B cell (primary cell): ENCODE measurements at regions not wholly inside any gene's neighbourhood (a gene's known extent, or its start where the extent isn't known, plus 50 kb on each side); places are given as distances from the start of the nearest gene placed in this dataset.

Source experiments
- ATAC-seq: fragments of 200-7000 bp; cut with Tn5 transposase; one replicate; pipeline ENCODE4 v1.10.0; 2021; ENCODE audit warnings: low read depth, mild to moderate bottlenecking, moderate number of reproducible peaks, moderate library complexity
- CTCF ChIA-PET: fragments of 350-600 bp; sonication (Branson Sonifier 250); formaldehyde crosslinking; loops from one replicate; lab custom pipeline; 2021; ENCODE audit warnings: antibody characterized with exemption, inconsistent platforms; lab: Charles Lee
- POLR2A ChIA-PET: fragments of 350-600 bp; sonication (Branson Sonifier 250); formaldehyde crosslinking; loops from one replicate; lab custom pipeline; 2021; ENCODE audit warnings: antibody characterized with exemption; lab: Charles Lee
- DNase-seq: peaks from one replicate; pipeline ENCODE4 v3.0.0; 2013
- H2AFZ ChIP-seq: 2 replicates; pipeline ENCODE4 v1.6.1; 2012; ENCODE audit warnings: mild to moderate bottlenecking, low read depth, low read length; ENCODE audit not compliant: insufficient read depth, poor library complexity, severe bottlenecking
- H3K27ac ChIP-seq, 2 donors: 1 replicate in 1 of 2; 2 replicates in 1 of 2; pipeline ENCODE4 v1.5.1; 2012 to 2013; ENCODE audit warnings: low read length in 2 of 2, mild to moderate bottlenecking in 2 of 2, moderate library complexity in 1 of 2
- H3K27me3 ChIP-seq, 4 experiments: fragments of 200-600 bp in 1 of 4; sonication (generic) in 1 of 4; replicated peaks in 1 of 4; 1 replicate in 2 of 4; 2 replicates in 2 of 4; pipeline versions ENCODE4 v1.6.1 to v1.7.0; 2013 to 2016; ENCODE audit warnings: low read length in 3 of 4, mild to moderate bottlenecking in 2 of 4, mixed read lengths in 1 of 4, moderate library complexity in 1 of 4; ENCODE audit not compliant: insufficient read depth in 4 of 4, control insufficient read depth in 3 of 4; ENCODE audit errors: control extremely low read depth in 1 of 4
- H3K36me3 ChIP-seq, 2 experiments: replicated peaks in 1 of 2; 1 replicate in 1 of 2; 2 replicates in 1 of 2; pipeline versions ENCODE4 v1.6.1 to v1.7.1; 2013; ENCODE audit warnings: low read length in 1 of 2; ENCODE audit not compliant: insufficient read depth in 2 of 2, control insufficient read depth in 1 of 2; ENCODE audit errors: control extremely low read depth in 1 of 2, extremely low read depth in 1 of 2
- H3K4me1 ChIP-seq, 2 donors: fragments of 200-600 bp in 1 of 2; sonication (generic) in 1 of 2; 1 replicate in 1 of 2; 2 replicates in 1 of 2; pipeline versions ENCODE4 v1.5.1 to v1.6.1; 2013 to 2017; ENCODE audit warnings: low read length in 2 of 2; ENCODE audit not compliant: control insufficient read depth in 2 of 2, insufficient read depth in 2 of 2
- H3K4me2 ChIP-seq: replicated peaks from 2 replicates; pipeline ENCODE3; 2012; ENCODE audit warnings: mild to moderate bottlenecking, low read depth, low read length; ENCODE audit not compliant: poor library complexity, severe bottlenecking
- H3K4me3 ChIP-seq, 5 experiments: fragments of 200-600 bp in 1 of 5; sonication (generic) in 1 of 5; 1 replicate in 3 of 5; 2 replicates in 2 of 5; pipeline versions ENCODE4 v1.5.1 to v1.7.0; 2011 to 2016; ENCODE audit warnings: low read length in 4 of 5, mild to moderate bottlenecking in 4 of 5, low read depth in 2 of 5, control low read depth in 1 of 5, moderate library complexity in 1 of 5; ENCODE audit not compliant: insufficient read depth in 1 of 5; ENCODE audit errors: control extremely low read depth in 1 of 5, extremely low read depth in 1 of 5
- H3K79me2 ChIP-seq: fragments of 200-600 bp; sonication (generic); one replicate; pipeline ENCODE4 v1.6.0; 2016; ENCODE audit warnings: low read length; ENCODE audit not compliant: control insufficient read depth, insufficient read depth
- H3K9ac ChIP-seq: fragments of 200-600 bp; sonication (generic); 2 replicates; pipeline ENCODE4 v1.6.1; 2017; ENCODE audit warnings: mild to moderate bottlenecking, low read length, moderate library complexity
- H3K9me3 ChIP-seq, 3 donors: one replicate each; pipeline versions ENCODE4 v1.6.1 to v1.7.1; 2013; ENCODE audit warnings: low read length in 2 of 3; ENCODE audit not compliant: control insufficient read depth in 2 of 3, insufficient read depth in 1 of 3; ENCODE audit errors: control extremely low read depth in 1 of 3
- H4K20me1 ChIP-seq: 2 replicates; pipeline ENCODE4 v1.6.0; 2012; ENCODE audit warnings: mild to moderate bottlenecking, low read length; ENCODE audit not compliant: insufficient read depth, control insufficient read depth, poor library complexity, severe bottlenecking
- H3K27ac Mint-ChIP-seq: one replicate; pipeline ENCODE4 v1.8.0; 2021; ENCODE audit warnings: mixed read lengths
- H3K27me3 Mint-ChIP-seq: one replicate; pipeline ENCODE4 v1.8.0; 2021; ENCODE audit warnings: mixed read lengths
- H3K4me1 Mint-ChIP-seq: one replicate; pipeline ENCODE4 v1.8.0; 2021; ENCODE audit warnings: mixed read lengths
- H3K4me3 Mint-ChIP-seq: one replicate; pipeline ENCODE4 v1.8.0; 2021; ENCODE audit warnings: mixed read lengths
- H3K9me3 Mint-ChIP-seq: one replicate; pipeline ENCODE4 v1.8.0; 2022; ENCODE audit warnings: mixed read lengths; ENCODE audit not compliant: insufficient read depth
- CTCF ChIP-seq: fragments of 200-600 bp; IDR thresholded peaks from one replicate; pipeline ENCODE4 v1.8.0; 2022; ENCODE audit warnings: antibody characterized with exemption, mild to moderate bottlenecking
- EZH2 ChIP-seq: IDR thresholded peaks from 2 replicates; pipeline ENCODE4 v1.6.1; 2012; ENCODE audit warnings: borderline replicate concordance, low read depth, mild to moderate bottlenecking, moderate library complexity, low read length; ENCODE audit not compliant: insufficient read depth, poor library complexity, severe bottlenecking
- WGBS: methylation state at CpG from one replicate; pipeline ENCODE4 v1.1.5; 2013; ENCODE audit warnings: missing lambda C conversion rate; ENCODE audit not compliant: insufficient coverage; 5-methylcytosine and 5-hydroxymethylcytosine counted together
- intact Hi-C: fragments of 100-400 bp; cut with micrococcal nuclease; formaldehyde crosslinking; loops from one replicate; pipeline ENCODE4 v1.10.0; 2022

DNA sequence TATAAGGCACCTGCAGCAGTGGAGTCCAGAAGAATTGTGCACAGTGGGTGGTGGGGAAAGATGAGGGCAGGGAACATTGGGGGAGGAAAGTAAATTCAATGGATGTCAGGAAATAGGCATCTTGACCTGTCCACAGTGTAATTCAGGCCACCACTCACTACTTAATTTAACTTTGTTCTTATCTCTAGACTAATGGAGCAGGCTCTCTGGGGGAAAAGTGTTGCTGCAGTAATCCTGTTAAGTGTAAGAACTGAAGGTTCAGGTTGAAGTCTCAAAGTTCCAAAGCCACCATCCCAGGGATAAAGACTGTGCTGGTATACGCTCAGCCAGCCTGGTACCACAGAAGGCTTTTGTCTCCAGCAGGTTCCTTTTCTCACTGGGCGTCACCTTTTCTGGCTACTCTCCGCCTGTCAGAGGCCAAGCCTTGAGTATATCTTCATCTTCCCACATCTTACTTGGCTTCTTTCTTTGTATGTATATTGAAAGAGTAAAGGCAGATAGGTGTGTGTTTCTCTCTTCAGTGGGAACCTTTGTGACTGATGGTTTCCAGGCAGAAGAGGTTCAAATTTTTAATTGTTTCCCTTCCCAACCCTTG is 150.9 kb upstream of the DMRT1 start:
- no peak overlapping the region for H3K4me3 Mint-ChIP-seq
- ATAC-seq (no peak), DNase-seq (no peak)
- H3K9me3 Mint-ChIP-seq = no peaks in the 10 kb centered on the region
- intact Hi-C loops = no loop called here
- no peak overlapping the region for H3K9ac ChIP-seq
- ChIA-PET CTCF (no interaction called here), POLR2A (no interaction called here)
- H4K20me1 ChIP-seq = no peaks in the 10 kb centered on the region
- no peak overlapping the region for H3K27ac ChIP-seq
- H3K9me3 ChIP-seq = no peaks in the 10 kb centered on the region
- H3K79me2 ChIP-seq = no peaks in the 10 kb centered on the region
- H3K27ac Mint-ChIP-seq = no peak overlapping the region
- H3K4me1 Mint-ChIP-seq = peaks cover 12% of the 10 kb centered on the region
- no peak overlapping the region for H2AFZ ChIP-seq
- no peaks in the 10 kb centered on the region for H3K36me3 ChIP-seq
- H3K27me3 ChIP-seq = no peaks in the 10 kb centered on the region
- TF ChIP-seq CTCF (no peak), EZH2 (no peak)
- H3K4me2 ChIP-seq = no peak overlapping the region
- peaks cover 3 to 9% of the 10 kb centered on the region in 2 donors for H3K4me1 ChIP-seq
- WGBS = no CpG with 5 or more reads among the region's 3 CpGs
- H3K27me3 Mint-ChIP-seq = peaks cover 19% of the 10 kb centered on the region
- no peak overlapping the region for H3K4me3 ChIP-seq

GRCh38 chr9:691825-692400 is 149.6 kb upstream of the DMRT1 start:
- Mint-ChIP-seq H3K4me1 (peaks cover 12% of the 10 kb centered on the region), H3K27me3 (peaks cover 19% of the 10 kb centered on the region), H3K9me3 (no peaks in the 10 kb centered on the region), H3K4me3 (no peak overlapping the region), H3K27ac (no peak overlapping the region)
- POLR2A ChIA-PET = no interaction called here
- Histone ChIP-seq H3K27ac (no peak overlapping the region), H3K27me3 (no peaks in the 10 kb centered on the region), H2AFZ (no peak overlapping the region), H3K4me2 (no peak overlapping the region), H3K4me1 (peaks cover 3 to 9% of the 10 kb centered on the region in 2 donors), H3K4me3 (no peak overlapping the region), H3K9me3 (no peaks in the 10 kb centered on the region), H3K79me2 (no peaks in the 10 kb centered on the region), H3K36me3 (no peaks in the 10 kb centered on the region), H3K9ac (no peak overlapping the region), H4K20me1 (no peaks in the 10 kb centered on the region)
- ATAC-seq (no peak), DNase-seq (no peak)
- no peak for TF ChIP-seq EZH2
- TF ChIP-seq CTCF = no peak
- CTCF ChIA-PET = no interaction called here
- intact Hi-C loops = no loop called here
- WGBS = no CpG with 5 or more reads among the region's 3 CpGs
